HEK293T (cell line): ENCODE measurements at regions not wholly inside any gene's neighbourhood (a gene's known extent, or its start where the extent isn't known, plus 50 kb on each side); places are given as distances from the start of the nearest gene placed in this dataset.

Source experiments
- CTCF ChIA-PET: fragments of 350-600 bp; formaldehyde crosslinking; extraction: SDS; loops from one replicate; lab custom pipeline; 2021; ENCODE audit warnings: antibody characterized with exemption, inconsistent platforms; lab: Yijun Ruan, JAX
- POLR2A ChIA-PET: fragments of 350-600 bp; formaldehyde crosslinking; extraction: SDS; loops from one replicate; lab custom pipeline; 2020; ENCODE audit warnings: antibody characterized with exemption, inconsistent platforms; lab: Yijun Ruan, JAX
- DNase-seq: peaks from one replicate; pipeline ENCODE4 v3.0.0; 2012; ENCODE audit warnings: mixed read lengths; ENCODE audit errors: extremely low spot score
- ARNT ChIP-seq: fragments of 450-650 bp; IDR thresholded peaks from 2 replicates; pipeline ENCODE4 v1.6.1; 2017; ENCODE audit warnings: mild to moderate bottlenecking
- BHLHE40 ChIP-seq: fragments of 450-650 bp; IDR thresholded peaks from 2 replicates; pipeline ENCODE4 v1.6.1; 2016; ENCODE audit warnings: mild to moderate bottlenecking, moderate library complexity, borderline replicate concordance
- CTBP1 ChIP-seq: fragments of 450-650 bp; IDR thresholded peaks from 2 replicates; pipeline ENCODE4 v1.6.1; 2016; ENCODE audit warnings: borderline replicate concordance
- ELF4 ChIP-seq: fragments of 450-650 bp; IDR thresholded peaks from 2 replicates; pipeline ENCODE4 v1.6.1; 2017; ENCODE audit warnings: antibody characterized with exemption
- FOXA1 ChIP-seq: fragments of 450-650 bp; IDR thresholded peaks from 2 replicates; pipeline ENCODE4 v1.6.1; 2016; ENCODE audit warnings: mild to moderate bottlenecking
- FOXK2 ChIP-seq: fragments of 450-650 bp; IDR thresholded peaks from 2 replicates; pipeline ENCODE4 v1.6.1; 2016; ENCODE audit warnings: mild to moderate bottlenecking
- FOXM1 ChIP-seq: fragments of 450-650 bp; IDR thresholded peaks from 2 replicates; pipeline ENCODE4 v1.6.1; 2017; ENCODE audit warnings: mild to moderate bottlenecking, borderline replicate concordance
- HDGF ChIP-seq: fragments of 450-650 bp; IDR thresholded peaks from 2 replicates; pipeline ENCODE4 v1.6.1; 2017; ENCODE audit warnings: antibody characterized with exemption, borderline replicate concordance
- L3MBTL2 ChIP-seq: fragments of 450-650 bp; conservative IDR thresholded peaks from 2 replicates; pipeline ENCODE4 v1.6.1; 2016; ENCODE audit warnings: mild to moderate bottlenecking
- LEF1 ChIP-seq: fragments of 450-650 bp; IDR thresholded peaks from 2 replicates; pipeline ENCODE4 v1.6.1; 2017; ENCODE audit warnings: mild to moderate bottlenecking, borderline replicate concordance
- NFRKB ChIP-seq: fragments of 450-650 bp; IDR thresholded peaks from 2 replicates; pipeline ENCODE4 v1.6.1; 2016; ENCODE audit warnings: mild to moderate bottlenecking, moderate library complexity
- SP1 ChIP-seq: fragments of 450-650 bp; IDR thresholded peaks from 2 replicates; pipeline ENCODE4 v1.6.1; 2017
- SUZ12 ChIP-seq: fragments of 450-650 bp; IDR thresholded peaks from 2 replicates; pipeline ENCODE4 v1.6.1; 2016; ENCODE audit warnings: mild to moderate bottlenecking
- TARDBP ChIP-seq: fragments of 450-650 bp; IDR thresholded peaks from 2 replicates; pipeline ENCODE4 v1.6.1; 2016
- ZNF384 ChIP-seq: fragments of 450-650 bp; IDR thresholded peaks from 2 replicates; pipeline ENCODE4 v1.6.1; 2016
- TF ChIP-seq, protein P1 (sequence below): fragments of 450-650 bp; IDR thresholded peaks from 2 replicates; pipeline ENCODE4 v1.6.1; 2016

DNA sequence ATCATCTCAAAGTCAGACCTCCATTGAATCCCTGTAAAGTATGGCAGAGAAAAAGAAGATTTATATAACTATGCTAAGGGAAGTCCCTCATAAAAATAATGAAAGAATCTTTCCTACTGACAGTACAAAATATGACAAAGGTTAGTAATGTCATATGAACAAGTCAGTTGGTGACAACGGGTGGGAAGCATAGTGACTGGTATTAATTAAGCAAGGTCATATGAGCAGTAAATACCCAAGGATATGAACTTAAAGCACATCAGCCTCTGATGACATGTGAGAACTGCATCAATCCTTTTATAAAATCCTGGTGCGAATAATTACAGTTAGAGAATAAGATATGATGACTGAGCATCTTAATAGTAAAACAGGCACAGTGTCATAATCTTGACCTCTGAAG, 364.8 kb upstream of the GALNTL6 start:
- TF ChIP-seq L3MBTL2 (no peak), FOXM1 (no peak), BHLHE40 (no peak), HDGF (no peak), NFRKB (no peak), ARNT (no peak), ELF4 (no peak), FOXK2 (no peak), SUZ12 (no peak), TARDBP (no peak), SP1 (no peak), LEF1 (no peak), ZNF384 (no peak), FOXA1 (no peak), CTBP1 (no peak)
- TF ChIP-seq, protein P1, sequence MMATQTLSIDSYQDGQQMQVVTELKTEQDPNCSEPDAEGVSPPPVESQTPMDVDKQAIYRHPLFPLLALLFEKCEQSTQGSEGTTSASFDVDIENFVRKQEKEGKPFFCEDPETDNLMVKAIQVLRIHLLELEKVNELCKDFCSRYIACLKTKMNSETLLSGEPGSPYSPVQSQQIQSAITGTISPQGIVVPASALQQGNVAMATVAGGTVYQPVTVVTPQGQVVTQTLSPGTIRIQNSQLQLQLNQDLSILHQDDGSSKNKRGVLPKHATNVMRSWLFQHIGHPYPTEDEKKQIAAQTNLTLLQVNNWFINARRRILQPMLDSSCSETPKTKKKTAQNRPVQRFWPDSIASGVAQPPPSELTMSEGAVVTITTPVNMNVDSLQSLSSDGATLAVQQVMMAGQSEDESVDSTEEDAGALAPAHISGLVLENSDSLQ, result no peak
- ChIA-PET POLR2A (no interaction called here), CTCF (no interaction called here)
- no peak for DNase-seq

- POLR2A ChIA-PET, result no interaction called here
- CTCF ChIA-PET, result no interaction called here
- DNase-seq, result no peak
- TF ChIP-seq SUZ12, result no peak
- TF ChIP-seq FOXA1, result no peak
- TF ChIP-seq HDGF, result no peak
- TF ChIP-seq ZNF384, result no peak
- no peak for TF ChIP-seq BHLHE40
- TF ChIP-seq TARDBP, result no peak
- TF ChIP-seq, protein P1, result no peak
- TF ChIP-seq SP1, result no peak
- TF ChIP-seq CTBP1, result no peak
- no peak for TF ChIP-seq L3MBTL2
- no peak for TF ChIP-seq FOXK2
Measured at GRCh38 chr4:171441300-171441941, 371.8 kb upstream of the GALNTL6 start.

GRCh38 chr4:171433674-171434073, 379.5 kb upstream of the GALNTL6 start:
- CTCF ChIA-PET, result no interaction called here

GRCh38 chr4:171432536-171432935, 380.7 kb upstream of the GALNTL6 start:
- TF ChIP-seq CTBP1 (no peak), SUZ12 (no peak), BHLHE40 (no peak), TARDBP (no peak), FOXA1 (no peak)
- POLR2A ChIA-PET, result no interaction called here
- no peak for DNase-seq
- CTCF ChIA-PET, result no interaction called here

More at GRCh38 chr4:171433674-171434073, 379.5 kb upstream of the GALNTL6 start:
- POLR2A ChIA-PET, result no interaction called here
- DNase-seq, result no peak
- TF ChIP-seq FOXM1 (no peak), ARNT (no peak), SUZ12 (no peak), TARDBP (no peak), BHLHE40 (no peak), L3MBTL2 (no peak), ZNF384 (no peak), LEF1 (no peak), ELF4 (no peak), CTBP1 (no peak), FOXA1 (no peak), FOXK2 (no peak)
- TF ChIP-seq, protein P1, result no peak

DNA sequence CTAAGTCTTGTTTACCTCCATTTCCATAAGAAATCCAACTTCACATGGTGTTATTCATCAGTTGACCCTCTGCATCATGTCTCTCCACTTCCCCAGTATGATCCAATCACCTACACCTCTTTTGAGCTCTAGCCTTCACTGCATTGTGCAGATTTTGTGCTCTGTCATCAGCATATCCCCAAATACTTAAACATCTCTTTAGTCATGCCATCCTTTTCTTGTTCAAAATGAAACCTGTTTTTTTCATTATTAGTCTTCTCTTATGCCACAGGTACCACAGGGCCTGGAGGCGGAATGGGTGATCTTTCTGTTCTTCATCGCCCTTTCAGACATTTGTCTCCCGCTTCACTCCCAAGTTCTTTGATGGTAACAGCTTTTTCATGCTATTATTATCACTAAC, 382.7 kb upstream of the GALNTL6 start:
- CTCF ChIA-PET, result no interaction called here
- no peak for DNase-seq
- POLR2A ChIA-PET, result no interaction called here
- no peak for TF ChIP-seq SUZ12
- TF ChIP-seq TARDBP, result no peak
- TF ChIP-seq FOXM1, result no peak
- no peak for TF ChIP-seq CTBP1
- TF ChIP-seq ARNT, result no peak
- no peak for TF ChIP-seq NFRKB
- TF ChIP-seq FOXK2, result no peak
- TF ChIP-seq BHLHE40, result no peak
- TF ChIP-seq FOXA1, result no peak

DNA sequence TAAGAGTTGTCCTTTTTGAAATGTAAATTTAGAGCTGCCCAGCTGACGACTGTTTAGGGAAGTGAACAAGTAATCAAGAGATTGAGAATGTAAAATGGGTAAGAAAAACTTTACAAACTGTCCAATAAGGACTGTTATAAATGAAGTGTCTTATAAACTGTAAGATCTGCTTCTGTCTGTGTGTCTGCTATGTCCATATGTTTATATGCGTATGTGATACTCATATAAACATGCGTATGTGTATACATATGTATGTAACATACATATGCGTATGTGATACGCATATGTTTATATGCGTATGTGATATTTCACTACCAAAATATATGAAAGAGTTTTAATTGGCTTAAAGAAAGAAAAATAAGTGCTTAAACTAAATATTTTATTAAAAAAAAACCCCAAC, 416.0 kb upstream of the GALNTL6 start:
- DNase-seq, result no peak
- ChIA-PET POLR2A (no interaction called here), CTCF (no interaction called here)
- TF ChIP-seq CTBP1 (no peak), BHLHE40 (no peak), FOXM1 (no peak), TARDBP (no peak), HDGF (no peak), SP1 (no peak), FOXK2 (no peak), LEF1 (no peak), ZNF384 (no peak), L3MBTL2 (no peak), FOXA1 (no peak), NFRKB (no peak), SUZ12 (no peak), ARNT (no peak), ELF4 (no peak)
- TF ChIP-seq, protein P1, result no peak
